ENCODE measurements at regions not wholly inside any gene's neighbourhood (a gene's known extent, or its start where the extent isn't known, plus 50 kb on each side); places are given as distances from the start of the nearest gene placed in this dataset.

DNA sequence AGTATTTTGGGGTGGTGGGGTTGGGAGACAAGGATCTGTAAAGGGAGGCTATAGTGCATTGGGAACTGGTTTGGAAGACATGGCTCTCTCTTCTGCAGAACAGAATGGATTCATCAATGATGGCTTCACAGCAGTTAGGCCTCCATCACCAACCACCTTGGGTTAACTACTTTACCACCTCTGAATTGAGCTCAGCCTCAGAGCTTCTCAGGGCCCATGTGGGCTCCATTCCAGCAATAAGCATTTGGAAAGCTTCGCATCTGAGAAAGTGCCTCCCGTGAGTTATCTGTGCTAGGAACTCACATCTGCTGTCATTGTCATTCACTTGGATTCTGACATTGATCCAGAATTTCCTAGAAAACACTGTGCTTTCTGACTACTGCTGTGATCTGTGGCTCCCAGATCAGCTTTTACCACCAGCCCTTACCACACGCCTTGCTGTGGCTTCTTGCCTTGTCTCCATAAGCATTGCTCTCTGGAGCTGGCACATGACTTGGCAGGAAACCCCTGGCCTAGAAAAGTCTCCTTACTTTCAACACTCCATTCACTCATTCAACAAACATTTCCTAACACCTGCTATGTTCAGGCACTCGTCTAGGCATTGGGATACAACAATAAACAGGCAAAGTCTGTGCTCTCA lies 70.7 kb upstream of the ADO start:
- peaks cover 7% of the 10 kb centered on the region in 2 donors for H3K4me1 Mint-ChIP-seq
- H3K36me3 ChIP-seq (ENCODE audit: control insufficient read depth, insufficient read depth, low read length) = no peaks in the 10 kb centered on the region
- peak in 2 of 3 donors; percentile 13 to 26 for ATAC-seq
- no peak overlapping the region for H3K4me3 ChIP-seq (ENCODE audit: low read length)
- 79% methylated on average over 4 of the region's 4 CpGs for WGBS (ENCODE audit: insufficient coverage)
- peak overlapping the region in 1 of 2 donors; percentile 78 for H3K27ac Mint-ChIP-seq
- peak overlapping the region; percentile 28 for H3K4me3 Mint-ChIP-seq
- peak in 1 of 2 donors; percentile 51 for DNase-seq
- H3K27me3 ChIP-seq (ENCODE audit: control insufficient read depth, insufficient read depth, low read length) = no peaks in the 10 kb centered on the region
- TF ChIP-seq, protein P1, sequence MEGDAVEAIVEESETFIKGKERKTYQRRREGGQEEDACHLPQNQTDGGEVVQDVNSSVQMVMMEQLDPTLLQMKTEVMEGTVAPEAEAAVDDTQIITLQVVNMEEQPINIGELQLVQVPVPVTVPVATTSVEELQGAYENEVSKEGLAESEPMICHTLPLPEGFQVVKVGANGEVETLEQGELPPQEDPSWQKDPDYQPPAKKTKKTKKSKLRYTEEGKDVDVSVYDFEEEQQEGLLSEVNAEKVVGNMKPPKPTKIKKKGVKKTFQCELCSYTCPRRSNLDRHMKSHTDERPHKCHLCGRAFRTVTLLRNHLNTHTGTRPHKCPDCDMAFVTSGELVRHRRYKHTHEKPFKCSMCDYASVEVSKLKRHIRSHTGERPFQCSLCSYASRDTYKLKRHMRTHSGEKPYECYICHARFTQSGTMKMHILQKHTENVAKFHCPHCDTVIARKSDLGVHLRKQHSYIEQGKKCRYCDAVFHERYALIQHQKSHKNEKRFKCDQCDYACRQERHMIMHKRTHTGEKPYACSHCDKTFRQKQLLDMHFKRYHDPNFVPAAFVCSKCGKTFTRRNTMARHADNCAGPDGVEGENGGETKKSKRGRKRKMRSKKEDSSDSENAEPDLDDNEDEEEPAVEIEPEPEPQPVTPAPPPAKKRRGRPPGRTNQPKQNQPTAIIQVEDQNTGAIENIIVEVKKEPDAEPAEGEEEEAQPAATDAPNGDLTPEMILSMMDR (IDR thresholded peaks at IDR 0.05) = no peak
- peak overlapping the region; percentile 50 for H3K27ac ChIP-seq (ENCODE audit: low read length)
- intact Hi-C loops (cut with micrococcal nuclease) = loop anchor here (1.0 to 5.0 kb wide), 5 partner anchors 45 to 351 kb away; no protein-coding TSS in a partner anchor
- no peaks in the 10 kb centered on the region for H3K36me3 Mint-ChIP-seq
- no peaks in the 10 kb centered on the region for H3K9me3 Mint-ChIP-seq
- H3K27me3 Mint-ChIP-seq (ENCODE audit: low read depth in 2 of 2) = no peaks in the 10 kb centered on the region
- peaks cover 31% of the 10 kb centered on the region for H3K4me1 ChIP-seq (ENCODE audit: control insufficient read depth, insufficient read depth, low read length)
- H3K9me3 ChIP-seq (ENCODE audit: control insufficient read depth, insufficient read depth, low read length) = no peaks in the 10 kb centered on the region

- DNase-seq (no peak), ATAC-seq (no peak)
- TF ChIP-seq, protein P1 (IDR thresholded peaks at IDR 0.05) = no peak
- no peaks in the 10 kb centered on the region for H3K36me3 ChIP-seq (ENCODE audit: control insufficient read depth, insufficient read depth, low read length)
- no peak overlapping the region for H3K27ac Mint-ChIP-seq
- intact Hi-C loops (cut with micrococcal nuclease) = loop anchor here (5.0 kb wide), 1 partner anchor 353 kb away; no protein-coding TSS in a partner anchor
- no peak overlapping the region for H3K4me3 ChIP-seq (ENCODE audit: low read length)
- H3K9me3 Mint-ChIP-seq = no peaks in the 10 kb centered on the region
- 94% methylated on average over 6 of the region's 7 CpGs for WGBS (ENCODE audit: insufficient coverage)
- peaks cover 30% of the 10 kb centered on the region for H3K4me1 ChIP-seq (ENCODE audit: control insufficient read depth, insufficient read depth, low read length)
- no peaks in the 10 kb centered on the region for H3K27me3 ChIP-seq (ENCODE audit: control insufficient read depth, insufficient read depth, low read length)
- no peaks in the 10 kb centered on the region for H3K9me3 ChIP-seq (ENCODE audit: control insufficient read depth, insufficient read depth, low read length)
- H3K27ac ChIP-seq (ENCODE audit: low read length) = no peak overlapping the region
- H3K36me3 Mint-ChIP-seq = no peaks in the 10 kb centered on the region
- H3K4me3 Mint-ChIP-seq = no peak overlapping the region
- peaks cover 0 to 1% of the 10 kb centered on the region in 2 donors for H3K27me3 Mint-ChIP-seq (ENCODE audit: low read depth in 2 of 2)
- H3K4me1 Mint-ChIP-seq = no peaks in the 10 kb centered on the region
Observed at GRCh38 chr10:62734781-62735463, 69.6 kb upstream of the ADO start.

- Histone ChIP-seq H3K27me3 (ENCODE audit: control insufficient read depth, insufficient read depth, low read length) (no peaks in the 10 kb centered on the region), H3K36me3 (ENCODE audit: control insufficient read depth, insufficient read depth, low read length) (no peaks in the 10 kb centered on the region), H3K4me1 (ENCODE audit: control insufficient read depth, insufficient read depth, low read length) (peaks cover 30% of the 10 kb centered on the region), H3K4me3 (ENCODE audit: low read length) (no peak overlapping the region), H3K9me3 (ENCODE audit: control insufficient read depth, insufficient read depth, low read length) (no peaks in the 10 kb centered on the region), H3K27ac (ENCODE audit: low read length) (no peak overlapping the region)
- H3K9me3 Mint-ChIP-seq = no peaks in the 10 kb centered on the region
- 88% methylated on average over 1 of the region's 2 CpGs for WGBS (ENCODE audit: insufficient coverage)
- H3K4me3 Mint-ChIP-seq = no peak overlapping the region
- H3K36me3 Mint-ChIP-seq = no peaks in the 10 kb centered on the region
- DNase-seq (peak in 1 of 2 donors; percentile 34), ATAC-seq (peak; percentile 28 to 51 (median 34))
- peaks cover 0 to 3% of the 10 kb centered on the region in 2 donors for H3K27me3 Mint-ChIP-seq (ENCODE audit: low read depth in 2 of 2)
- H3K4me1 Mint-ChIP-seq = no peaks in the 10 kb centered on the region
- intact Hi-C loops (cut with micrococcal nuclease) = no loop called here
- TF ChIP-seq, protein P1 (IDR thresholded peaks at IDR 0.05) = no peak
- H3K27ac Mint-ChIP-seq = no peak overlapping the region
Observed at GRCh38 chr10:62735464-62736167, 68.9 kb upstream of the ADO start.

Measured in natural killer cell (primary cell).